Activated CD8-positive, alpha-beta T cell treated with anti-CD3 and anti-CD28 coated beads for 36 hours (primary cell): ENCODE measurements at regions not wholly inside any gene's neighbourhood (a gene's known extent, or its start where the extent isn't known, plus 50 kb on each side); places are given as distances from the start of the nearest gene placed in this dataset.
"Not testable (repeated sequence)": the region's sequence is repeated elsewhere in the genome, so short reads cannot be mapped to it uniquely, and the experiment has no call there.

ENCODE experiments used
- ATAC-seq: fragments of 200-7000 bp; cut with Tn5 transposase; one replicate; pipeline ENCODE4 v1.10.0; 2021; ENCODE audit warnings: mild to moderate bottlenecking, moderate library complexity
- CTCF ChIA-PET: fragments of 350-600 bp; sonication (Branson Sonifier 250); formaldehyde crosslinking; loops from one replicate; lab custom pipeline; 2021; ENCODE audit warnings: antibody characterized with exemption; lab: Charles Lee
- POLR2A ChIA-PET: fragments of 350-600 bp; sonication (Branson Sonifier 250); formaldehyde crosslinking; loops from one replicate; lab custom pipeline; 2021; ENCODE audit warnings: antibody characterized with exemption; lab: Charles Lee
- DNase-seq: peaks from one replicate; pipeline ENCODE4 v3.0.0-alpha.2; 2020
- H3K27ac Mint-ChIP-seq: one replicate; pipeline ENCODE4 v1.8.0; 2021; ENCODE audit warnings: mild to moderate bottlenecking, mixed read lengths
- H3K27me3 Mint-ChIP-seq: one replicate; pipeline ENCODE4 v1.8.0; 2021; ENCODE audit warnings: mixed read lengths
- H3K36me3 Mint-ChIP-seq: one replicate; pipeline ENCODE4 v1.8.0; 2021; ENCODE audit warnings: low read depth, mixed read lengths
- H3K4me1 Mint-ChIP-seq: one replicate; pipeline ENCODE4 v1.8.0; 2021; ENCODE audit warnings: low read depth, mixed read lengths
- H3K4me3 Mint-ChIP-seq: one replicate; pipeline ENCODE4 v1.8.0; 2021; ENCODE audit warnings: mild to moderate bottlenecking, moderate library complexity, mixed read lengths
- H3K9me3 Mint-ChIP-seq: one replicate; pipeline ENCODE4 v1.8.0; 2021; ENCODE audit warnings: mixed read lengths
- intact Hi-C: fragments of 100-400 bp; cut with micrococcal nuclease; formaldehyde crosslinking; loops from one replicate; pipeline ENCODE4 v1.10.0; 2022
- TF ChIP-seq, protein P1 (sequence below): fragments of 200-600 bp; IDR thresholded peaks from one replicate; pipeline ENCODE4 v1.8.0; 2022; ENCODE audit warnings: antibody characterized with exemption, mild to moderate bottlenecking

DNA sequence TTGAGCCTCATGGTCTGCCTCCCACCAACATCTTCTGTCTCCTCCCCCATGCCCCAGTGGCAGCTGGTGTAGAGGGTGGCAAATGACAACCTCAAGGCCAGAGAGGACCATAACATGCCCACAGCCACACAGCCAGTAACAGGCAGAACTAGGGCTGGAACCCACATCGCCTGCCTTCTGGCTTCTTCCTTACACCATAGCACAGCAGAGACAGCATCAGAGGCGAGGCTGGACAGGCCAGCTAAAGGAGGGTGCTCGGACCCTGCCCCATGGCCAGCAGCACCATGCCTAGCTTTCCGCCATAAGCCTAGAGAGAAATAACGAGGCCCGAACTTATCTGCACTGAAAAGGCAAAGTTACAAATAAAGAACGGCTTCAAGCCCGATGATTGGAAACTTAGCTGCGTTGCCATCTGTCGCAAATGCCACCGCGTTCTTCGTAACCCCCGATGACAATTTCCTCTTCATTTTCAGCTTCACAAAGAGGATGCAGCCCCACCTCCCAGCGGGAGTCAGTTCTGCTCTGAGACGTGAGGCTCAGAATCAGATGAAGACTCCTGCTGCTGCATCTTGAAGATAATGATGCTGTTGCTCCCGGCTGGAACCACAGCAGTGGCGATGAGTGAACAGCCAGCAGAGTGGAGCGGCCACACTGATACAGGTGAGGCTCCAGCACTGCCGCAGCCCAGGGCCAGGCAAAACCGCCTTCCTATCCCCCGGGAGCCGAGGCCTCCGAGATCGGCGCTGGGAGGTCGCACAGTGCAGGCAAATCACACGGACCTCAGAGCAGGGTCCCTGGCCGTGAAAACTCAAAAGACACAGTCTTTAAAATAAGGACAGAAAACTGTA lies 73.8 kb upstream of the RTL6 start:
- CTCF ChIA-PET = interaction anchor here (1.3 kb wide), 1 partner anchor 16 kb away, joined by 3 read pairs; no protein-coding TSS in a partner anchor
- peaks cover 10% of the 10 kb centered on the region for H3K27me3 Mint-ChIP-seq
- TF ChIP-seq, protein P1, sequence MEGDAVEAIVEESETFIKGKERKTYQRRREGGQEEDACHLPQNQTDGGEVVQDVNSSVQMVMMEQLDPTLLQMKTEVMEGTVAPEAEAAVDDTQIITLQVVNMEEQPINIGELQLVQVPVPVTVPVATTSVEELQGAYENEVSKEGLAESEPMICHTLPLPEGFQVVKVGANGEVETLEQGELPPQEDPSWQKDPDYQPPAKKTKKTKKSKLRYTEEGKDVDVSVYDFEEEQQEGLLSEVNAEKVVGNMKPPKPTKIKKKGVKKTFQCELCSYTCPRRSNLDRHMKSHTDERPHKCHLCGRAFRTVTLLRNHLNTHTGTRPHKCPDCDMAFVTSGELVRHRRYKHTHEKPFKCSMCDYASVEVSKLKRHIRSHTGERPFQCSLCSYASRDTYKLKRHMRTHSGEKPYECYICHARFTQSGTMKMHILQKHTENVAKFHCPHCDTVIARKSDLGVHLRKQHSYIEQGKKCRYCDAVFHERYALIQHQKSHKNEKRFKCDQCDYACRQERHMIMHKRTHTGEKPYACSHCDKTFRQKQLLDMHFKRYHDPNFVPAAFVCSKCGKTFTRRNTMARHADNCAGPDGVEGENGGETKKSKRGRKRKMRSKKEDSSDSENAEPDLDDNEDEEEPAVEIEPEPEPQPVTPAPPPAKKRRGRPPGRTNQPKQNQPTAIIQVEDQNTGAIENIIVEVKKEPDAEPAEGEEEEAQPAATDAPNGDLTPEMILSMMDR = no peak
- H3K36me3 Mint-ChIP-seq = no peaks in the 10 kb centered on the region
- ATAC-seq (no peak), DNase-seq (no peak)
- H3K27ac Mint-ChIP-seq = no peak overlapping the region
- POLR2A ChIA-PET = no interaction called here
- no peaks in the 10 kb centered on the region for H3K9me3 Mint-ChIP-seq
- H3K4me1 Mint-ChIP-seq = no peaks in the 10 kb centered on the region
- intact Hi-C loops = no loop called here
- no peak overlapping the region for H3K4me3 Mint-ChIP-seq

GRCh38 chr22:44570476-44571445 lies 72.7 kb upstream of the RTL6 start:
- TF ChIP-seq, protein P1 = no peak
- intact Hi-C loops = no loop called here
- CTCF ChIA-PET = no interaction called here
- DNase-seq = no peak
- Mint-ChIP-seq H3K27ac (no peak overlapping the region), H3K4me1 (no peaks in the 10 kb centered on the region), H3K27me3 (peaks cover 7% of the 10 kb centered on the region), H3K4me3 (no peak overlapping the region), H3K36me3 (no peaks in the 10 kb centered on the region), H3K9me3 (no peaks in the 10 kb centered on the region)
- POLR2A ChIA-PET = no interaction called here
- no peak for ATAC-seq

DNA sequence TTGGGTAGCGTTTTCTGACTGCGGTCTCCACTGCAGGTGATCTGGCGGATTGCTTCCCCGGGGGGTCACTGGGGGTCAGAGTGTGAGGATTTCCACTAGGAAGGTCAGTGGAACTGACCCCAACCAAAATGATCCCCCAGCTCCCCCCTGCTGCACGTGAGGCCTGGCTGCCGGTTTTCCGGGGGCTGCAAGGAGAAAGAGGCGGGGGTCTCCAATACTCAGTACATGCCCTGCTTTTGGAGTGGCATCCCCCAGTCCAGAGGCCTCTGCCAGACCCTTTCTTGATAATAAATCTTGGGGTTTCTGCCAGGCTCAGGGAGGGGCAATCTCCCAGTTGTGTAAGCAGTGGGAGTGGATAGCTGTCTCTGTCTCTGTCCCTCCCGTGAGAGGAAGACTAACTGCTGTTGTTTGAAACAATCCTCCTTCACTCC lies 71.5 kb upstream of the RTL6 start:
- intact Hi-C loops = no loop called here
- H3K36me3 Mint-ChIP-seq = no peaks in the 10 kb centered on the region
- H3K4me1 Mint-ChIP-seq = no peaks in the 10 kb centered on the region
- ChIA-PET POLR2A (no interaction called here), CTCF (interaction anchor here (1.3 kb wide), 1 partner anchor 57 kb away, joined by 3 read pairs; no protein-coding TSS in a partner anchor)
- no peak for ATAC-seq
- no peak overlapping the region for H3K4me3 Mint-ChIP-seq
- H3K27ac Mint-ChIP-seq = no peak overlapping the region
- H3K9me3 Mint-ChIP-seq = no peaks in the 10 kb centered on the region
- TF ChIP-seq, protein P1 = no peak
- H3K27me3 Mint-ChIP-seq = peaks cover 3% of the 10 kb centered on the region
- DNase-seq = no peak

GRCh38 chr22:44567846-44568493 lies 69.9 kb upstream of the RTL6 start:
- intact Hi-C loops = no loop called here
- H3K4me3 Mint-ChIP-seq = no peak overlapping the region
- no peaks in the 10 kb centered on the region for H3K36me3 Mint-ChIP-seq
- TF ChIP-seq, protein P1 = peak; percentile 74
- no peak overlapping the region for H3K27ac Mint-ChIP-seq
- ChIA-PET CTCF (interaction anchor here (0.8 to 1.8 kb wide), 7 partner anchors 11 to 487 kb away, joined by 3 to 5 read pairs (median 4); no protein-coding TSS in a partner anchor), POLR2A (no interaction called here)
- H3K4me1 Mint-ChIP-seq = no peaks in the 10 kb centered on the region
- DNase-seq (peak; percentile 63), ATAC-seq (no peak)
- peaks cover 3% of the 10 kb centered on the region for H3K27me3 Mint-ChIP-seq
- peaks cover 2% of the 10 kb centered on the region for H3K9me3 Mint-ChIP-seq

GRCh38 chr22:44567378-44567841 lies 69.4 kb upstream of the RTL6 start:
- POLR2A ChIA-PET, DNase-seq, H3K4me1 Mint-ChIP-seq, H3K27me3 Mint-ChIP-seq, H3K9me3 Mint-ChIP-seq, H3K27ac Mint-ChIP-seq, intact Hi-C loops, ATAC-seq, H3K4me3 Mint-ChIP-seq, H3K36me3 Mint-ChIP-seq: not testable (repeated sequence)
- CTCF ChIA-PET = interaction anchor here (0.8 to 1.8 kb wide), 7 partner anchors 10 to 486 kb away, joined by 3 to 5 read pairs (median 4); no protein-coding TSS in a partner anchor
